NT2/D1 (cell line): ENCODE measurements at regions not wholly inside any gene's neighbourhood (a gene's known extent, or its start where the extent isn't known, plus 50 kb on each side); places are given as distances from the start of the nearest gene placed in this dataset.

ENCODE experiments used
- SUZ12 ChIP-seq: IDR thresholded peaks from 2 replicates; pipeline ENCODE4 v1.6.1; 2011; ENCODE audit not compliant: insufficient read length, insufficient read depth; ENCODE audit errors: extremely low read depth
- ZNF274 ChIP-seq: IDR thresholded peaks from 2 replicates; pipeline ENCODE4 v1.6.1; 2011; ENCODE audit warnings: mild to moderate bottlenecking, low read depth, low read length

- TF ChIP-seq SUZ12, result no peak
- no peak for TF ChIP-seq ZNF274
Observed at GRCh38 chr5:73392775-73393174, 55.8 kb downstream of the FOXD1 start.
